ENCODE measurements at regions not wholly inside any gene's neighbourhood (a gene's known extent, or its start where the extent isn't known, plus 50 kb on each side); places are given as distances from the start of the nearest gene placed in this dataset.

- no peaks in the 10 kb centered on the region for H3K27me3 ChIP-seq (ENCODE audit: control insufficient read depth in 4 of 4, insufficient read depth in 4 of 4, low read length in 3 of 4)
- TF ChIP-seq HNF4A (conservative IDR thresholded peaks at IDR 0.05) (no peak), ATF3 (IDR thresholded peaks at IDR 0.05) (no peak), ZBTB33 (IDR thresholded peaks at IDR 0.05) (no peak)
- H3K4me3 ChIP-seq (ENCODE audit: low read depth in 1 of 3, low read length in 3 of 3) = no peak overlapping the region
- no peak overlapping the region for H3K27ac ChIP-seq (ENCODE audit: low read depth in 1 of 2, low read length in 2 of 2)
- H3K36me3 ChIP-seq (ENCODE audit: control insufficient read depth in 4 of 4, insufficient read depth in 3 of 4, low read depth in 1 of 4, low read length in 3 of 4) = no peaks in the 10 kb centered on the region
- H3K9ac ChIP-seq (ENCODE audit: low read depth in 1 of 2, low read length in 2 of 2) = no peak overlapping the region
- H3K4me1 ChIP-seq (ENCODE audit: control insufficient read depth in 4 of 4, insufficient read depth in 4 of 4, low read length in 3 of 4) = no peaks in the 10 kb centered on the region
- H3K9me3 ChIP-seq (ENCODE audit: control insufficient read depth in 4 of 4, low read length in 3 of 4) = no peaks in the 10 kb centered on the region
- DNase-seq (ENCODE audit: low spot score) = no peak
Measured at GRCh38 chr11:82246926-82247325, 486.7 kb downstream of the FAM181B start.

GRCh38 chr11:82239498-82239897 lies 494.2 kb downstream of the FAM181B start:
- no peak overlapping the region for H3K27ac ChIP-seq (ENCODE audit: low read depth in 1 of 2, low read length in 2 of 2)
- no peaks in the 10 kb centered on the region for H3K4me1 ChIP-seq (ENCODE audit: control insufficient read depth in 4 of 4, insufficient read depth in 4 of 4, low read length in 3 of 4)
- H3K4me3 ChIP-seq (ENCODE audit: low read depth in 1 of 3, low read length in 3 of 3) = no peak overlapping the region
- TF ChIP-seq ATF3 (IDR thresholded peaks at IDR 0.05) = no peak
- TF ChIP-seq GABPA (IDR thresholded peaks at IDR 0.05 in 1 of 2, conservative IDR thresholded peaks at IDR 0.05 in 1 of 2) = no peak
- no peak for TF ChIP-seq RXRA (IDR thresholded peaks at IDR 0.05)
- no peak for TF ChIP-seq FOXA2 (IDR thresholded peaks at IDR 0.05)
- no peak for TF ChIP-seq MAX (IDR thresholded peaks at IDR 0.05)
- TF ChIP-seq HNF4G (IDR thresholded peaks at IDR 0.05) = no peak
- no peak for TF ChIP-seq EGR1 (IDR thresholded peaks at IDR 0.05; ENCODE audit: low read depth in 2 of 2)
- TF ChIP-seq TAF1 (conservative IDR thresholded peaks at IDR 0.05) = no peak
- TF ChIP-seq JUND (IDR thresholded peaks at IDR 0.05) = no peak
- no peak for TF ChIP-seq NR2F2 (IDR thresholded peaks at IDR 0.05)
- no peak for TF ChIP-seq CTCF (IDR thresholded peaks at IDR 0.05; ENCODE audit: low read depth, low read length, missing input control)
- no peak for TF ChIP-seq RAD21 (IDR thresholded peaks at IDR 0.05)
- WGBS = 85% methylated on average over 5 of the region's 5 CpGs
- no peaks in the 10 kb centered on the region for H3K9me3 ChIP-seq (ENCODE audit: control insufficient read depth in 4 of 4, low read length in 3 of 4)
- no peak overlapping the region for H3K9ac ChIP-seq (ENCODE audit: low read depth in 1 of 2, low read length in 2 of 2)
- peaks cover 0 to 2% (median 0%) of the 10 kb centered on the region in 4 donors for H3K27me3 ChIP-seq (ENCODE audit: control insufficient read depth in 4 of 4, insufficient read depth in 4 of 4, low read length in 3 of 4)
- H3K36me3 ChIP-seq (ENCODE audit: control insufficient read depth in 4 of 4, insufficient read depth in 3 of 4, low read depth in 1 of 4, low read length in 3 of 4) = no peaks in the 10 kb centered on the region
- no peak for DNase-seq (ENCODE audit: low spot score)

- H3K9ac ChIP-seq (ENCODE audit: low read depth in 1 of 2, low read length in 2 of 2) = no peak overlapping the region
- H3K4me1 ChIP-seq (ENCODE audit: control insufficient read depth in 4 of 4, insufficient read depth in 4 of 4, low read length in 3 of 4) = no peaks in the 10 kb centered on the region
- H3K27me3 ChIP-seq (ENCODE audit: control insufficient read depth in 4 of 4, insufficient read depth in 4 of 4, low read length in 3 of 4) = peaks cover 0 to 2% (median 0%) of the 10 kb centered on the region in 4 donors
- H3K36me3 ChIP-seq (ENCODE audit: control insufficient read depth in 4 of 4, insufficient read depth in 3 of 4, low read depth in 1 of 4, low read length in 3 of 4) = no peaks in the 10 kb centered on the region
- 56% methylated on average over 1 of the region's 1 CpG for WGBS
- no peak for DNase-seq (ENCODE audit: low spot score)
- no peak overlapping the region for H3K27ac ChIP-seq (ENCODE audit: low read depth in 1 of 2, low read length in 2 of 2)
- no peak overlapping the region for H3K4me3 ChIP-seq (ENCODE audit: low read depth in 1 of 3, low read length in 3 of 3)
- no peaks in the 10 kb centered on the region for H3K9me3 ChIP-seq (ENCODE audit: control insufficient read depth in 4 of 4, low read length in 3 of 4)
- TF ChIP-seq TAF1 (conservative IDR thresholded peaks at IDR 0.05) (no peak), FOXA1 (IDR thresholded peaks at IDR 0.05) (no peak), ATF3 (IDR thresholded peaks at IDR 0.05) (no peak), EGR1 (IDR thresholded peaks at IDR 0.05; ENCODE audit: low read depth in 2 of 2) (no peak), FOXA2 (IDR thresholded peaks at IDR 0.05) (no peak), GABPA (IDR thresholded peaks at IDR 0.05 in 1 of 2, conservative IDR thresholded peaks at IDR 0.05 in 1 of 2) (no peak), REST (IDR thresholded peaks at IDR 0.05) (no peak), HNF4G (IDR thresholded peaks at IDR 0.05) (no peak), RAD21 (IDR thresholded peaks at IDR 0.05) (no peak), YY1 (IDR thresholded peaks at IDR 0.05) (no peak), SP1 (IDR thresholded peaks at IDR 0.05) (no peak), RXRA (IDR thresholded peaks at IDR 0.05) (no peak)
Measured at GRCh38 chr11:82234256-82234655, 499.4 kb downstream of the FAM181B start.

All from liver (tissue), 8 donors.